Prostate gland (tissue), 2 donors: ENCODE measurements at regions not wholly inside any gene's neighbourhood (a gene's known extent, or its start where the extent isn't known, plus 50 kb on each side); places are given as distances from the start of the nearest gene placed in this dataset.

Experiments
- DNase-seq: peaks from one replicate; pipeline ENCODE4 v3.0.0-alpha.2; 2019; ENCODE audit warnings: low spot score
- H3K27ac ChIP-seq, 2 donors: fragments of 200-600 bp; sonication (generic); 2 replicates each; pipeline ENCODE4 v1.5.1; 2017 to 2019
- H3K27me3 ChIP-seq: fragments of 200-600 bp; sonication (generic); replicated peaks from 2 replicates; pipeline ENCODE4 v1.5.1; 2019; ENCODE audit not compliant: insufficient read depth
- H3K36me3 ChIP-seq, 2 donors: fragments of 200-600 bp; sonication (generic); 1 replicate in 1 of 2; 2 replicates in 1 of 2; pipeline versions ENCODE4 v1.5.1 to v1.8.1; 2017 to 2019
- H3K4me1 ChIP-seq: fragments of 200-600 bp; sonication (generic); replicated peaks from 2 replicates; pipeline ENCODE4 v1.5.1; 2019
- H3K4me3 ChIP-seq, 2 donors: fragments of 200-600 bp; sonication (generic); 2 replicates each; pipeline ENCODE4 v1.5.1; 2017 to 2019
- H3K9me3 ChIP-seq: fragments of 200-600 bp; sonication (generic); 2 replicates; pipeline ENCODE4 v1.5.1; 2017
- CTCF ChIP-seq, 4 experiments: fragments of 200-600 bp in 2 of 4; fragments of 450-650 bp in 2 of 4; sonication (generic) in 2 of 4; IDR thresholded peaks; 1 replicate in 3 of 4; 2 replicates in 1 of 4; pipeline ENCODE4 v1.5.1; 2016 to 2019; ENCODE audit warnings: antibody characterized with exemption in 4 of 4, mild to moderate bottlenecking in 2 of 4, moderate library complexity in 2 of 4
- POLR2A ChIP-seq: fragments of 450-650 bp; IDR thresholded peaks from one replicate; pipeline ENCODE4 v1.6.1; 2016; ENCODE audit warnings: antibody characterized with exemption, mild to moderate bottlenecking
- POLR2AphosphoS5 ChIP-seq: sonication (generic); formaldehyde crosslinking; IDR thresholded peaks from one replicate; pipeline ENCODE4 v1.6.1; 2017; ENCODE audit warnings: antibody characterized with exemption
- WGBS: methylation state at CpG from one replicate; pipeline ENCODE4 v1.1.5; 2018; 5-methylcytosine and 5-hydroxymethylcytosine counted together
- intact Hi-C: fragments of 100-400 bp; cut with DNase I; formaldehyde crosslinking; loops from one replicate; pipeline ENCODE4 v1.14.2; 2022

DNA sequence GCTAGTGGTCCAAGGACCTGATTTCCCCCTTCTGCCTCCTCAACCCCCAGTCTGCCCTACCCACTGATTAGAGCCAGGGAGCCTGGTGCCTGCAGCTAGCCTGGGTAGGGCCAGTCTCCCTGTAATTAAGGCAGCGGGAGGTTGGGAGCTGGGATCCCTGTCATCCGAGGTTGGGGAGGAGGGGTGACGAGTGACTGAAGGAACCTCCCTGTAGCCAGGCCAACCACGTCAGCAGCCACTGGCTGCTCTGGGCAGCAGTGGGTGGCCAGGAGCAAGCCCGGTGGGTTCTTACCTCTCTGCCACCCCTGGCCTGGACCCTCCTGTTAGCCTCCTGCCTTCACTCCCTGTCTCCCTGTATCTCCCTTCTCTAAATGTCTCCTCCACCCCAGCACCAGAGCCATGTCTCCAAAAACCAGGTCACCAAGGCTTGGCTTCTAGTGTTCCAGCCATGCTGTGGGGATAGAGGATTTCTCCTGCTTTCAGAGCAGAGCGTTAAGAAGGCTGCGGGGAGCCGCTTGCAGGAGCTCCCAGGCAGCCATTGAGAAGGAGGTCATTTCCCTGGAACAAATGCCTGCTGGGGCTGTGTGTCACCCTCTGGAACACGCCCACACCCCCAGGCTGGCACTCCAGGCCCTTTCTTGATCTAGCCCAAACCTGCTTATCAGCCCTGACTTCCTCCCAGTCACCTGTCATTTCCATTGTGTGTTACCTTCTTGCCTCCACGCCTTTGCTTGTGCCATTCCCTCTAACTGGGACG, 65.0 kb upstream of the GGTA1 start:
- TF ChIP-seq POLR2AphosphoS5 (no peak), CTCF (IDR thresholded peaks at IDR 0.05) (no peak), POLR2A (no peak)
- intact Hi-C loops = no loop called here

DNA sequence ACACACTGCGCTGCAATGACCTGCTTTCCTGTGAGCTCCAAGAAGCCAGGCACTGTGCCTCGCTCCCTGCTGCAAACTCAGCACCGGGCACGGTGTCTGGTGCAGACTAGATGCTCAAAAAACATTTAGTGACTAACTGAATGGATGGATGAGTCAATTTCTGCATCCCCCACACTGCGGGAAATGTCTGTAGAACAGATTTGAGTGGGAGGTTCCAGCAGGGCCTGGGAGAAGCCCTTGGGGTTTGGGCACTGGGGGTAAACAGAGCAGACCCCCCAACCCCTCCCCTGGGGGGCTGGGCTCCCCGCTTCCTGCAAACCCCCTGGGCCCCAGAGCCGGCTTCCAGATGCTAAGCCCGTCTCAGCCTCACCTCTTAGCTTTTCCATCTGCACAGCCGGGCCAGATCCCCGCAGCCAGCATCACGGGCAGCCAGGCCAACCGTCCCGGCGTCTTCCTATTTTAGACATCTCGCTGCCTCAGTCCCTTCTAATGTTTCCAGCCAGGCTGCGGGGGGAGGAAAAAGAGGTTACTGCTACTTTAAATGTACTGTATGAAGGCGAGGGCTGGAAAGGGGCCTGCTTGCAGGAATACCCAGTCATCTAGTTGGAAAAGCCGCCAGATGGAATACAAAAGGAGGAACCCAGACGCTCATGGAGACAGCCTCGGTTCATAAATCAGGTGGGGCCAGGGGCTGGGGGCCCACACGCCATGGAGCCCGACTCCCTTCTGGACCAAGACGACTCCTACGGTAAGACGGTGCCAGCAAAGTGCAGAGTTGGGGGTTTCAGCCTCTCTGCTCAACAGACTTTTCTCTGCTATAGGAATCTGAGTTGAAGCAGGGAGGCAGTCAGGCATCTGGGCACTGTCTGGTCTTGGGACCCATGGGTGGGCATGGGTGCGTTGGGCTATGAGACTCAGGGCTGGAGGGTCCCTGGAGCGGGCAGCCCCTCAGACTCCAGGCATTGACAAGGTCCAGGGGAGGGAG, 67.1 kb upstream of the GGTA1 start:
- no peak for TF ChIP-seq CTCF (IDR thresholded peaks at IDR 0.05)
- TF ChIP-seq POLR2AphosphoS5 = no peak
- no peak for TF ChIP-seq POLR2A
- Histone ChIP-seq H3K4me1 (no peaks in the 10 kb centered on the region), H3K9me3 (no peaks in the 10 kb centered on the region), H3K4me3 (peak overlapping the region; percentile 3 to 13), H3K27me3 (no peaks in the 10 kb centered on the region), H3K27ac (peak overlapping the region; percentile 62 to 63), H3K36me3 (no peaks in the 10 kb centered on the region)
- WGBS = 49% methylated on average over 26 of the region's 27 CpGs
- intact Hi-C loops = no loop called here
- DNase-seq = no peak

More for the DNA sequence above, 65.0 kb upstream of the GGTA1 start:
- Histone ChIP-seq H3K9me3 (no peaks in the 10 kb centered on the region), H3K4me3 (no peak overlapping the region), H3K4me1 (no peaks in the 10 kb centered on the region), H3K36me3 (no peaks in the 10 kb centered on the region), H3K27ac (no peak overlapping the region), H3K27me3 (no peaks in the 10 kb centered on the region)
- 72% methylated on average over 9 of the region's 11 CpGs for WGBS
- no peak for DNase-seq

GRCh38 chr9:121567500-121568342, 68.1 kb upstream of the GGTA1 start:
- H3K4me1 ChIP-seq = no peaks in the 10 kb centered on the region
- no peak for DNase-seq
- H3K36me3 ChIP-seq = no peaks in the 10 kb centered on the region
- H3K27me3 ChIP-seq = no peaks in the 10 kb centered on the region
- H3K27ac ChIP-seq = peak overlapping the region; percentile 62 to 63
- H3K9me3 ChIP-seq = no peaks in the 10 kb centered on the region
- TF ChIP-seq POLR2A (no peak), POLR2AphosphoS5 (no peak), CTCF (IDR thresholded peaks at IDR 0.05) (no peak)
- intact Hi-C loops = no loop called here
- WGBS = 47% methylated on average over 19 of the region's 19 CpGs
- peak overlapping the region; percentile 3 to 13 for H3K4me3 ChIP-seq

GRCh38 chr9:121568343-121569265, 69.0 kb upstream of the GGTA1 start:
- no peak for DNase-seq
- H3K36me3 ChIP-seq = no peaks in the 10 kb centered on the region
- intact Hi-C loops = no loop called here
- no peaks in the 10 kb centered on the region for H3K9me3 ChIP-seq
- peak overlapping the region in 1 of 2 donors; percentile 13 for H3K4me3 ChIP-seq
- 45% methylated on average over 9 of the region's 9 CpGs for WGBS
- H3K27me3 ChIP-seq = no peaks in the 10 kb centered on the region
- TF ChIP-seq POLR2AphosphoS5 (no peak), POLR2A (no peak), CTCF (IDR thresholded peaks at IDR 0.05) (no peak)
- H3K4me1 ChIP-seq = no peaks in the 10 kb centered on the region
- H3K27ac ChIP-seq = peak overlapping the region; percentile 42 to 58
